Suprapubic skin (tissue), 4 donors: ENCODE measurements at regions not wholly inside any gene's neighbourhood (a gene's known extent, or its start where the extent isn't known, plus 50 kb on each side); places are given as distances from the start of the nearest gene placed in this dataset.

Experiments
- DNase-seq, 2 donors: peaks; one replicate each; pipeline ENCODE4 v3.0.0-alpha.2; 2019; ENCODE audit warnings: low spot score in 2 of 2
- H3K27ac ChIP-seq: fragments of 200-600 bp; sonication (generic); one replicate; pipeline ENCODE4 v1.5.1; 2019
- H3K27me3 ChIP-seq: fragments of 200-600 bp; sonication (generic); one replicate; pipeline ENCODE4 v1.5.1; 2019
- H3K36me3 ChIP-seq: fragments of 200-600 bp; sonication (generic); one replicate; pipeline ENCODE4 v1.5.1; 2019
- H3K4me1 ChIP-seq: fragments of 200-600 bp; sonication (generic); one replicate; pipeline ENCODE4 v1.5.1; 2019
- H3K4me3 ChIP-seq: fragments of 200-600 bp; sonication (generic); one replicate; pipeline ENCODE4 v1.5.1; 2019; ENCODE audit warnings: mild to moderate bottlenecking
- H3K9me3 ChIP-seq: fragments of 200-600 bp; sonication (generic); one replicate; pipeline ENCODE4 v1.5.1; 2019
- CTCF ChIP-seq, 2 donors: fragments of 200-600 bp in 1 of 2; fragments of 450-650 bp in 1 of 2; sonication (generic) in 1 of 2; IDR thresholded peaks; one replicate each; pipeline ENCODE4 v1.5.1; 2016 to 2019; ENCODE audit warnings: antibody characterized with exemption in 2 of 2, mild to moderate bottlenecking in 1 of 2, moderate library complexity in 1 of 2
- EP300 ChIP-seq: sonication (generic); formaldehyde crosslinking; IDR thresholded peaks from one replicate; pipeline ENCODE4 v1.6.1; 2017; ENCODE audit warnings: antibody characterized with exemption
- POLR2A ChIP-seq, 2 donors: fragments of 450-650 bp; IDR thresholded peaks; one replicate each; pipeline ENCODE4 v1.6.1; 2017; ENCODE audit warnings: antibody characterized with exemption in 2 of 2, mild to moderate bottlenecking in 2 of 2, moderate library complexity in 2 of 2
- POLR2AphosphoS5 ChIP-seq, 3 donors: sonication (generic); formaldehyde crosslinking; IDR thresholded peaks; one replicate each; pipeline ENCODE4 v1.6.1; 2017; ENCODE audit warnings: antibody characterized with exemption in 3 of 3
- WGBS: methylation state at CpG from one replicate; pipeline ENCODE4 v1.1.5; 2018; 5-methylcytosine and 5-hydroxymethylcytosine counted together

- H3K27me3 ChIP-seq: no peaks in the 10 kb centered on the region
- DNase-seq: no peak
- 34% methylated on average over 10 of the region's 10 CpGs for WGBS
- no peaks in the 10 kb centered on the region for H3K36me3 ChIP-seq
- H3K4me3 ChIP-seq: no peak overlapping the region
- TF ChIP-seq POLR2AphosphoS5 (IDR thresholded peaks at IDR 0.05) (no peak), EP300 (no peak), CTCF (IDR thresholded peaks at IDR 0.05) (no peak), POLR2A (IDR thresholded peaks at IDR 0.05) (no peak)
- H3K9me3 ChIP-seq: no peaks in the 10 kb centered on the region
- H3K27ac ChIP-seq: peak overlapping the region; percentile 63
- H3K4me1 ChIP-seq: peaks cover 36% of the 10 kb centered on the region
Measured at GRCh38 chr14:49946320-49947141, 53.6 kb downstream of the ARF6 start.

DNA sequence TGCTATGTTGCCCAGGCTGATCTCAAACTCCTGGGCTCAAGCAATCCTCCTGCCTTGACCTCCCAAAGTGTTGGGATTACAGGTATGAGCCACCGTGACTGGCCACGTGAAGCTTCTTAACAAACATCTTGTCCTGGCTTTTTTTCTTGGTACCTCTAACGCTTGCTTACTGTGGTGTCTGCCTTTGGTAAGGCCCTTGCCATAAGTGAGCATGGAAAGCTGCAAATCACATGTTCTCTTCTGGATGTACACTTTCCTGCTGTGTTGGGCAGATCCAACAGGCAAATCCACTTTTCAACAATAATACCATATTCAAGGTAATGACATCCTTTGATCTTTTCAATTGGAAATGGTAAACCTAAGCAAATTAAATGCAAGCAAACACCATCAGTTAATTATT, 54.6 kb downstream of the ARF6 start:
- Histone ChIP-seq H3K4me3 (no peak overlapping the region), H3K4me1 (peaks cover 45% of the 10 kb centered on the region), H3K27me3 (no peaks in the 10 kb centered on the region), H3K36me3 (no peaks in the 10 kb centered on the region), H3K27ac (peak overlapping the region; percentile 63), H3K9me3 (no peaks in the 10 kb centered on the region)
- WGBS: 79% methylated on average over 3 of the region's 3 CpGs
- TF ChIP-seq POLR2AphosphoS5 (IDR thresholded peaks at IDR 0.05) (no peak), EP300 (no peak), CTCF (IDR thresholded peaks at IDR 0.05) (no peak), POLR2A (IDR thresholded peaks at IDR 0.05) (no peak)
- DNase-seq: no peak

DNA sequence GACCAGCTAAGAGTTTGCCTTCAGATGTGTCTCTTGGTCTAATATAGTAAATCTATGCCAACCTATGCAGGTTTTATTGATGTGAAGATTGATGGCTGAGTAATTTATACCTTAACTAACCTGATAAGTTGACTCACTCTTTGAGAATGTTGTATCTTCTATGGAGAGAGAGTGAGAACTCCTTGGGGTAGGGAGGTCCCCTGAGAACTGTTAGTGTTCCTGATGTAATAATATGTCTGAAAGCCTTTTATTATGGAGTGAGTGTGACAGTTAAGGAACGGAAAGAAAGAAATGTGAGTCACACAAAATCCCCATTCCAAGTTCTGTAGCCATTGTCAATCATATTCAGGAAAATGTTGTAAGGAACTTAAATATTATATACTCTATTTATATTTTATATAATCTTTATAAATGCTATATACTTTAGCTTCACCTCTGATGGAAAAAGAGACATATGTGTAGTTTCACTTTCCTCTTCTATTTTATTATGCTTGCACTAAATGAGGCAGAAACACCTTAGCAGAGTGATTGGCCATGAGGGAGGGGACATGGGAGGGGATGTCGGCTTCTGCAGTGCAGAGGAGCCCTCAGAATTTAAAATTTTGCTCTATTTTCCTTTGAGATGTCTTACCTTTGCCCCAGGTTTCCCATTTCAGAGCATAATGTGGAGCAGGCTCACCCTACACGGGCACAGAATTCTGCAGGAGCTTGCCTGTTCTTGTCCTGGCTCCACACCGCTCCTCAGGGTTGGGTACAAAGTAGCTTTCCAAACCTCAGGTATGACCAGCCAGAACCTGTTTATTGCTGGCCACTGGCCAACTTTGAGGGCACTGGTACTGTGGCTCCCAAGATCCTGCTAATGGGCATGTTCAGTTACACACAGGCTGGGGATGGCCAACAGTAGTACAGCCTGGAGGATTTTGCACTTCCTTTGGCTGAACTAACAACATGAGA, 57.7 kb downstream of the ARF6 start:
- peaks cover 53% of the 10 kb centered on the region for H3K4me1 ChIP-seq
- H3K36me3 ChIP-seq: no peaks in the 10 kb centered on the region
- peak; percentile 83 to 84 for DNase-seq
- H3K27me3 ChIP-seq: no peaks in the 10 kb centered on the region
- WGBS: 59% methylated on average over 4 of the region's 4 CpGs
- H3K9me3 ChIP-seq: no peaks in the 10 kb centered on the region
- H3K4me3 ChIP-seq: peak overlapping the region; percentile 39
- H3K27ac ChIP-seq: peak overlapping the region; percentile 92
- TF ChIP-seq EP300 (no peak), POLR2AphosphoS5 (IDR thresholded peaks at IDR 0.05) (peak in 1 of 3 donors; percentile 52), CTCF (IDR thresholded peaks at IDR 0.05) (no peak), POLR2A (IDR thresholded peaks at IDR 0.05) (no peak)

DNA sequence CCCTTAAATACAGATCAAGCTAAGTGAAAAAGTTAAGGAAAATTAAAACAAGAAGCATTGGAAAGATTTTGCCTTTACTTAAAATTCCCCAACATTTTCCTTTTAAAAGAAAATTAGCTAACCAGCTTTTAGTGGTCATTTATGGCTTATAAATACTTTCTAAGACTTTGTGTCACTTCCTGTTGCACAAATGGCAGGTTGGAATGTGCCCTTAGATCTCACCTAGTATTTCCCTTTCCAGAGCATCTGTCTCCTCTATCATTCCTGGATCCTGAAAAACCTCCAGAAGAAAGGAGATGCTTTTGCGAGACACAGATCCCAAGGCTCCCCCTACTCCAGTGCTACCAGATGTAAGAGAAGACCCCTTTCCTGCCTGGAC, 58.3 kb downstream of the ARF6 start:
- H3K27ac ChIP-seq: peak overlapping the region; percentile 92
- H3K27me3 ChIP-seq: no peaks in the 10 kb centered on the region
- DNase-seq: no peak
- no peaks in the 10 kb centered on the region for H3K9me3 ChIP-seq
- WGBS: 95% methylated on average over 1 of the region's 1 CpG
- no peak overlapping the region for H3K4me3 ChIP-seq
- no peaks in the 10 kb centered on the region for H3K36me3 ChIP-seq
- TF ChIP-seq POLR2AphosphoS5 (IDR thresholded peaks at IDR 0.05) (no peak), CTCF (IDR thresholded peaks at IDR 0.05) (no peak), EP300 (no peak), POLR2A (IDR thresholded peaks at IDR 0.05) (no peak)
- H3K4me1 ChIP-seq: peaks cover 46% of the 10 kb centered on the region
